Common myeloid progenitor, CD34-positive (primary cell): ENCODE measurements at regions not wholly inside any gene's neighbourhood (a gene's known extent, or its start where the extent isn't known, plus 50 kb on each side); places are given as distances from the start of the nearest gene placed in this dataset.

Experiments
- CTCF ChIA-PET: fragments of 350-600 bp; sonication (Branson Sonifier 250); formaldehyde crosslinking; loops from one replicate; lab custom pipeline; 2021; ENCODE audit warnings: antibody characterized with exemption; lab: Charles Lee
- POLR2A ChIA-PET: fragments of 350-600 bp; sonication (Branson Sonifier 250); formaldehyde crosslinking; loops from one replicate; lab custom pipeline; 2021; ENCODE audit warnings: antibody characterized with exemption; lab: Charles Lee
- DNase-seq, 3 donors: peaks; one replicate each; pipeline versions ENCODE4 v3.0.0 to v3.0.0-alpha.2; 2013
- H3K27ac ChIP-seq, 2 experiments: 1 replicate in 1 of 2; 2 replicates in 1 of 2; pipeline ENCODE4 v1.7.0; 2013; ENCODE audit warnings: inconsistent platforms in 2 of 2, low read length in 2 of 2, mild to moderate bottlenecking in 2 of 2, low read depth in 1 of 2, moderate library complexity in 1 of 2; ENCODE audit not compliant: severe bottlenecking in 2 of 2, insufficient read depth in 1 of 2, poor library complexity in 1 of 2
- H3K27me3 ChIP-seq, 5 experiments: replicated peaks in 2 of 5; 1 replicate in 3 of 5; 2 replicates in 2 of 5; pipeline versions ENCODE4 v1.6.1 to v1.7.0; 2013; ENCODE audit warnings: low read length in 4 of 5, mild to moderate bottlenecking in 2 of 5, moderate library complexity in 2 of 5, inconsistent platforms in 1 of 5; ENCODE audit not compliant: insufficient read depth in 5 of 5, control insufficient read depth in 4 of 5
- H3K36me3 ChIP-seq, 4 experiments: 1 replicate in 2 of 4; 2 replicates in 2 of 4; pipeline versions ENCODE4 v1.6.1 to v1.7.0; 2013; ENCODE audit warnings: low read length in 3 of 4, control low read depth in 1 of 4, mild to moderate bottlenecking in 1 of 4; ENCODE audit not compliant: control insufficient read depth in 4 of 4, insufficient read depth in 4 of 4
- H3K4me1 ChIP-seq, 4 experiments: 1 replicate in 3 of 4; 2 replicates in 1 of 4; pipeline versions ENCODE4 v1.6.1 to v1.7.1; 2013; ENCODE audit warnings: low read length in 3 of 4, mild to moderate bottlenecking in 3 of 4, control low read depth in 1 of 4, inconsistent platforms in 1 of 4, moderate library complexity in 1 of 4; ENCODE audit not compliant: control insufficient read depth in 4 of 4, insufficient read depth in 4 of 4; ENCODE audit errors: control extremely low read depth in 1 of 4
- H3K4me3 ChIP-seq, 7 experiments: 1 replicate in 4 of 7; 2 replicates in 3 of 7; pipeline versions ENCODE4 v1.5.1 to v1.7.0; 2013; ENCODE audit warnings: mild to moderate bottlenecking in 7 of 7, low read length in 6 of 7, moderate library complexity in 6 of 7, inconsistent platforms in 2 of 7, low read depth in 2 of 7, control low read depth in 1 of 7; ENCODE audit not compliant: insufficient read depth in 4 of 7, control insufficient read depth in 1 of 7; ENCODE audit errors: extremely low read depth in 1 of 7
- H3K9me3 ChIP-seq, 5 experiments: 1 replicate in 4 of 5; 2 replicates in 1 of 5; pipeline versions ENCODE4 v1.6.1 to v1.7.1; 2013; ENCODE audit warnings: low read length in 4 of 5, mild to moderate bottlenecking in 2 of 5, inconsistent platforms in 1 of 5, low read depth in 1 of 5, moderate library complexity in 1 of 5; ENCODE audit not compliant: control insufficient read depth in 4 of 5, insufficient read depth in 2 of 5; ENCODE audit errors: control extremely low read depth in 1 of 5
- WGBS: methylation state at CpG from one replicate; pipeline ENCODE4 v1.1.5; 2013; ENCODE audit not compliant: insufficient coverage; 5-methylcytosine and 5-hydroxymethylcytosine counted together

- no peaks in the 10 kb centered on the region for H3K9me3 ChIP-seq
- WGBS: 30% methylated on average over 1 of the region's 4 CpGs
- H3K4me1 ChIP-seq: peaks cover 0 to 9% (median 6%) of the 10 kb centered on the region in 4 experiments
- ChIA-PET CTCF (interaction anchor here (0.7 to 14.8 kb wide), 8 partner anchors 8 to 411 kb away, joined by 3 to 165 read pairs (median 4); no protein-coding TSS in a partner anchor), POLR2A (no interaction called here)
- no peak for DNase-seq
- H3K4me3 ChIP-seq: no peak overlapping the region
- no peaks in the 10 kb centered on the region for H3K27me3 ChIP-seq
- no peaks in the 10 kb centered on the region for H3K36me3 ChIP-seq
- no peak overlapping the region for H3K27ac ChIP-seq
These were observed 194.4 kb upstream of the GPR12 start for GRCh38 chr13:26954976-26955375.

- CTCF ChIA-PET: interaction anchor here (14.8 kb wide), 1 partner anchor 408 kb away, joined by 165 read pairs; no protein-coding TSS in a partner anchor
- peaks cover 0 to 9% (median 6%) of the 10 kb centered on the region in 4 experiments for H3K4me1 ChIP-seq
- no CpG with 5 or more reads among the region's 5 CpGs for WGBS
These were observed 192.7 kb upstream of the GPR12 start for GRCh38 chr13:26953291-26953690.

DNA sequence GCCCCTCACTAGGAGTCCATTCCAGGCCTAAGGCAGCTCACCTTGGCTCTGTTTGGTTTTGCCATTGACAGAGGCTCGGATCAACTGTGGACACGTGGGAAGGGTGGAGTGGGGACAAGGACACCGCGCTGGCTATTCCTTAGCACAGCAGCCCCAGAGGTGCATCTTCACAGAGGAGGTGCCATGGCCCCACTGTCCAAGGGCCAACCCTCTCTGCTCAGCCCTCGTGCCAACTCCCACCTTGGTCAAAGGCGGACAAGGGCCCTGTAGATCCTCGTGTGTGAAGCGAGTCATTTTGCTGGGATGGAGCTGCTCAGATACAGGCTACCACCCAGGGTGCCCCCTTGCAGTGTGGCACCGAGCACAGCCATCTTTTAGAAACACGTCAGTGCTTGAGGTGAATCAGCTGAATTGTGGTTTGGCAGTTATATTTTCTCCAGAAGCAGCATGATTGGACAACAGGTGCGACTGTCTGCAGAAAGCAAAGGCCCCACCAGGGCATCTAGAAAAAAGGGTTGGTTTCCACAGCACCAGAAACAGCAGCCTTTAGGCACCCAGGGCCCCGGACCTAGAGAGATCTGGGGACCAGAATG, 192.1 kb upstream of the GPR12 start:
- DNase-seq: peak in 2 of 3 donors; percentile 50 to 72
- POLR2A ChIA-PET: no interaction called here
- Histone ChIP-seq H3K27ac (no peak overlapping the region), H3K36me3 (no peaks in the 10 kb centered on the region), H3K27me3 (no peaks in the 10 kb centered on the region), H3K4me3 (no peak overlapping the region), H3K9me3 (no peaks in the 10 kb centered on the region), H3K4me1 (peaks cover 0 to 7% (median 6%) of the 10 kb centered on the region in 4 experiments)
- CTCF ChIA-PET: interaction anchor here (0.8 to 14.8 kb wide), 3 partner anchors 14 to 408 kb away, joined by 3 to 165 read pairs (median 8); no protein-coding TSS in a partner anchor
- 83% methylated on average over 11 of the region's 12 CpGs for WGBS

More at GRCh38 chr13:26953291-26953690, 192.7 kb upstream of the GPR12 start:
- POLR2A ChIA-PET: no interaction called here
- Histone ChIP-seq H3K27ac (no peak overlapping the region), H3K4me3 (no peak overlapping the region), H3K27me3 (no peaks in the 10 kb centered on the region), H3K9me3 (no peaks in the 10 kb centered on the region), H3K36me3 (no peaks in the 10 kb centered on the region)
- DNase-seq: no peak

GRCh38 chr13:26951581-26952177, 191.1 kb upstream of the GPR12 start:
- no peak for DNase-seq
- Histone ChIP-seq H3K4me1 (peaks cover 0 to 3% (median 0%) of the 10 kb centered on the region in 4 experiments), H3K27ac (no peak overlapping the region), H3K36me3 (no peaks in the 10 kb centered on the region), H3K9me3 (no peaks in the 10 kb centered on the region), H3K27me3 (no peaks in the 10 kb centered on the region), H3K4me3 (no peak overlapping the region)
- ChIA-PET CTCF (interaction anchor here (1.1 to 14.8 kb wide), 8 partner anchors 7 to 409 kb away, joined by 3 to 165 read pairs (median 7); no protein-coding TSS in a partner anchor), POLR2A (no interaction called here)
- WGBS: 94% methylated on average over 8 of the region's 12 CpGs

DNA sequence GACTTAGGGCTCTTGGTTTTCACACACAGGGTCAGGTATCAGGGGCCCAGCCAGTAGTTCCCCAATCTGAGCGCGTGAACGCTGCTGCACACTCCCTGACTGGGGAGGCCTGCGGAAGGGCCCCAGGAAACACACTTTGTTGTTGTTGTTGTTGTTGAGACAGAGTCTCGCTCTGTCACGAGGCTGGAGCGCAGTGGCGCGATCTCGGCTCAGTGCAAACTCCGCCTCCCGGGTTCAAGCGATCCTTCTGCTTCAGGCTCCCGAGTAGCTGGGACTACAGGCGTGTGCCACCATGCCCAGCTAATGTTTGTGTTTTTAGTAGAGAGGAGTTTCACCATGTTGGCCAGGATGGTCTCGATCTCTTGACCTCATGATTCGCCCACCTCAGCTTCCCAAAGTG, 190.4 kb upstream of the GPR12 start:
- no peaks in the 10 kb centered on the region for H3K27me3 ChIP-seq
- ChIA-PET POLR2A (no interaction called here), CTCF (interaction anchor here (0.6 to 14.8 kb wide), 11 partner anchors 8 to 783 kb away, joined by 3 to 165 read pairs (median 5); no protein-coding TSS in a partner anchor)
- H3K4me1 ChIP-seq: peaks cover 0 to 3% (median 0%) of the 10 kb centered on the region in 4 experiments
- DNase-seq: no peak
- no peaks in the 10 kb centered on the region for H3K36me3 ChIP-seq
- no peaks in the 10 kb centered on the region for H3K9me3 ChIP-seq
- WGBS: 100% methylated on average over 14 of the region's 17 CpGs
- H3K27ac ChIP-seq: no peak overlapping the region
- no peak overlapping the region for H3K4me3 ChIP-seq

DNA sequence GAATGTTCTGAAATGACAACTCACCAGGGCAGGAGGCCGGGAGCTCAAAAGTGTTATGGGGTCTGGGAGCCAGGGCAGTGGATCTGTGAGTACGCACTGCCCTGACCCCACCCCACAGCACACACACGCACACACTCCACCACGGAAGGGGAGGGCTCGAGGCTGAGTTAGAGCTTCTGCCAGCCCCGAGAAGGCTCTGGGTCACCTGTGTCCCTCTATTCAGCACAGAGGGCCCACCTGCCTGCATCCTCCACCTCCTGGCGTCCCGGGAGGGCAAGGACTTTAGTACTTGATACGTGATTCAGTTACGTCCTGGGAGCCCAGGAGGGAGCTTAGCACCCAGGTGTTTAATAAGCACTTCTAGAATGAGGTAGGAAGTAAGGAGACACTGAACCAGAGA, 190.0 kb upstream of the GPR12 start:
- ChIA-PET CTCF (interaction anchor here (0.6 to 14.8 kb wide), 13 partner anchors 8 to 783 kb away, joined by 3 to 165 read pairs (median 4); no protein-coding TSS in a partner anchor), POLR2A (no interaction called here)
- Histone ChIP-seq H3K36me3 (no peaks in the 10 kb centered on the region), H3K27me3 (no peaks in the 10 kb centered on the region), H3K27ac (no peak overlapping the region), H3K4me3 (no peak overlapping the region), H3K9me3 (no peaks in the 10 kb centered on the region), H3K4me1 (peaks cover 0 to 3% (median 0%) of the 10 kb centered on the region in 4 experiments)
- DNase-seq: no peak
- WGBS: 95% methylated on average over 8 of the region's 10 CpGs
